ENCODE measurements at regions not wholly inside any gene's neighbourhood (a gene's known extent, or its start where the extent isn't known, plus 50 kb on each side); places are given as distances from the start of the nearest gene placed in this dataset.

- no peak for DNase-seq (ENCODE audit: low spot score)
Measured at GRCh38 chr14:35222324-35222723, 69.9 kb upstream of the PSMA6 start.

DNA sequence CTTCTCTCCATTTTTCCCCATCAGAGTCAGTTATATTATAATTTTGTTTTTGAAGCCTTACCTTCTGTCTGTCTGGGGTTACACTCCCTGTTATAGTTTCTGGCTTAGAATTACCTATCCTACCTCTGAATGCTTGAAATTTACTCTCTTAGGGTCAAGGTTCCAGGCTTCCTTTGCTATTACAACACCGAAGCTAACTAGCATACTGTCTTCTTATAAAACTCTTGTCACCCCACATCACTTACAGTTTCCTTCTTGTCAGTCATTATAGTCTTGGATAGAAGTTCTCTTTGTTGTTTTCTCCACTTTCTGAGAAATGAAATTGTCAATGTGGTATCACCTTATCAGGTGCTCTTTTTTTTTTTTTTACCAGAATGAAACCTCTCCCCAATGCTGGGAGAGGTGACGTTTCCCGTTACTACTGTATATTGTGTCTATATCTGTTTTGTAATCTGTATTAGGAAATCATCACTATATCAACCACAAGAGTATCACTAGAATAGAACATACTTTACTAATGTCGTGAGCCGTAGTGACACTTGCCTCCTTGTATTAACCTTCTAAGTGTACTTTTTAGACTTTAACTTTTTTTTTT, 69.2 kb upstream of the PSMA6 start:
- no peak for DNase-seq (ENCODE audit: low spot score)

GRCh38 chr14:35223927-35224326, 68.3 kb upstream of the PSMA6 start:
- no peak for DNase-seq (ENCODE audit: low spot score)

DNA sequence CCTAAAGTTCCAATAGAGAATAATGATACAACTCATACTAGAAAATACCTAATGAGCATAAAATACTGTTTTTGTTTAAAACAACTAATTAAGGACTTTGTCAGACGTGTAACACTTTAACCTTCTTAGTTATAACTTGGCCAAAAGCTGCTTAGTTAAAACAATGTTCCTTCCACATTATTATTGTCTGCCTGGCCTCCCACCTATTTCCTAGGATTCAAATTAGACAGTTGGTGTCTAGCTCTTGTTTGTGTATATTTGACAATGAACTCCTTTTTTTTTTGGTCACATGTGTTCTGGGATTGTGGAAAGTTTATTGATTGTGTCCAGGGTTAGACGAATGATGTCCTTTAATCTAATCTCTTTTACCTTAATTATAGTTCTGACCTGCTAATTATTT, 67.6 kb upstream of the PSMA6 start:
- DNase-seq (ENCODE audit: low spot score): no peak

DNA sequence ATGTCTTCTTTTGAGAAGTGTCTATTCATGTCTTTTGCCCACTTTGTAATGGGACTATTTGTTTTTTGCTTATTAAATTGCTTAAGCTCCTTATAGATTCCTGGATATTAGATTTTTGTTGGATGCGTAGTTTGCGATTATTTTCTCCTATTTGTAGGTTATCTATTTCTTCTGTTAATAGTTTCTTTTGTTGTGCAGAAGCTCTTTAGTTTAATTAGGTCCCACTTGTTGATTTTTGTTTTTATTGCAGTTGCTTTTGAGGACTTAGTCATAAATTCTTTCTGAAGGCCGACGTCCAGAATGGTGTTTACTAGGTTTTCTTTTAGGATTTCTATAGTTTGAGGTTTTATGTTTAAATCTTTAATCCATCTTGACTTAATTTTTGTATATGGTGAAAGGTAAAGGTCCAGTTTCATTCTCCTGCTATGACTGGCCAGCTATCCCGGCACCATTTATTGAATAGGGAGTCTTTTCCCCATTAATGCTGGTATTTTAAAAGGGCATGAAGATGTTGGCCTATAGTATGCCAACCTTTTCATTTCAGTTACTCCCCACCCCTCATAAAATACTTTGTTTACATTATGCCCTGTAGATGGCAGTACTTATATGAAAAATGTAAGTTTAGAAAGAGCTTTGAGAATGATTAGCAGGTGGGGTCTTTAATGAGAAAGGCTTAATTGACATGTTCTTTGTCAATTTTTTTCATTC, 62.9 kb upstream of the PSMA6 start:
- peak; percentile 31 for DNase-seq (ENCODE audit: low spot score)

- DNase-seq (ENCODE audit: low spot score): no peak
Measured at GRCh38 chr14:35229792-35230089, 62.4 kb upstream of the PSMA6 start.

GRCh38 chr14:35231207-35231760, 60.9 kb upstream of the PSMA6 start:
- no peak for DNase-seq (ENCODE audit: low spot score)

DNA sequence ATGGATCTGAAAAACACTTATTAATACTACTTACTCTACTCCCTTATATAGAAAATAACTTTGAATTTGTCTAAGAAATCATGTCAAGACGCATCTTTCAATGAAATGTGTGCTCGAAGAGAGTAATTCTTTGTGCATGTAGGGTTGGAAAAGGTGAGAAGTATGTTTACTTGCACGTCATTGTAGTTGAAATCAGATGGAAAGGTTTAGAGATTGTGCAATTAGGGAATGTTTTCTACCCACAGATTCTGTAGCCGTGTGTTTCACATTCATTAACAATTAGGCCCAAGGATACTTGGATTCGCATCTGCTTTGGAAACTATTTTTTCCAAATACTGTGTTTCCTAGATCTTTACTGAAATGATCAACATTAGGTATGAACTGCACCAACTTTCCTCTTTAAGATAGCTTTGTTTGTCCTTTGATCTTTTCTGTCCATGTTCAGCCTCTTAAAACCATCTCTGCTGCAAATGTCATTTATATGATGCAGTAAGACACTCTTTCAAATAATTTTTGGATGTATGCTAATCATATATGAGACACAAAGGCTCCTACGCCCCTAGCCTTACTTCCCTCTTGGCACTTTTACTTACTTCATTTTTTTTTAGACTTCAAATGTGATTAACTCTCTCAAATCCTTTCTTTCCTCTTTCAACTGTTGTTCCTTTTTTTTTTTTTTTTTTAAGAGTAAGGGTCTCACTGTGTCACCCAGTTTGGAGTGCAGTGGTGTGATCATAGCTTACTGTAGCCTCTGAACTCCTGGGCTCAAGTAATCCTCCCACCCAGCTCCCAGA, 58.0 kb upstream of the PSMA6 start:
- no peak for DNase-seq (ENCODE audit: low spot score)

- no peak for DNase-seq (ENCODE audit: low spot score)
Measured at GRCh38 chr14:35235840-35236239, 56.3 kb upstream of the PSMA6 start.

DNA sequence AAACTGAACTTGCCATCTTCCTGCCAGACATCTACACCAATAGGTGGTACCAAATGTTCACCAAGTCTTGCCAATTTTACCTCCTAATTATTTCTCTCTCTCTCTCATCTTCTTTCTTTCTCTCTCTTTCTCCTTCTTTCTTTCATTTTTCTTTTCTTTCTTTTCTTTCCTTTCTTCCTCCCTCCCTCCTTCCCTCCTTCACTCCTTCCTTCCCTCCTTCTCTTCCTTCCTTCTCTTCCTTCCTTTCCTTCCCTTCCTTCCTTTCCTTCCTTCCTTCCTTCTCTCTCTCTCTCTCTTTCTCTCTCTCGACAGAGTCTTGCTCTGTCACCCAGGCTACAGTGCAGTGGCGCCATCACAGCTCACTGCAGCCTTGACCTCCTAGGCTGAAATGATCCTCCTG, 55.4 kb upstream of the PSMA6 start:
- DNase-seq (ENCODE audit: low spot score): no peak

GRCh38 chr14:35240231-35240630, 52.0 kb upstream of the PSMA6 start:
- no peak for DNase-seq (ENCODE audit: low spot score)
